GM12891 (cell line): ENCODE measurements at regions not wholly inside any gene's neighbourhood (a gene's known extent, or its start where the extent isn't known, plus 50 kb on each side); places are given as distances from the start of the nearest gene placed in this dataset.

Experiments used
- PAX5 ChIP-seq: IDR thresholded peaks from 2 replicates; pipeline ENCODE4 v1.6.1; 2011; ENCODE audit warnings: low read length, moderate library complexity, mild to moderate bottlenecking; ENCODE audit not compliant: insufficient read depth, severe bottlenecking
- POLR2A ChIP-seq: IDR thresholded peaks from 2 replicates; pipeline ENCODE4 v1.6.1; 2011; ENCODE audit warnings: low read depth, low read length, control low read depth
- POLR2AphosphoS5 ChIP-seq: IDR thresholded peaks from 2 replicates; pipeline ENCODE4 v1.6.1; 2011; ENCODE audit warnings: low read depth, low read length, control low read depth
- SPI1 ChIP-seq: IDR thresholded peaks from 2 replicates; pipeline ENCODE4 v1.6.1; 2011; ENCODE audit warnings: low read depth, low read length, control low read depth
- TAF1 ChIP-seq: IDR thresholded peaks from 2 replicates; pipeline ENCODE4 v1.6.1; 2011; ENCODE audit warnings: low read depth, low read length, control low read depth

GRCh38 chr10:52514481-52514880 lies 200.4 kb downstream of the DKK1 start:
- TF ChIP-seq POLR2A (no peak), TAF1 (no peak), POLR2AphosphoS5 (no peak), PAX5 (no peak), SPI1 (no peak)
